SK-N-SH treated with all-trans-retinoic acid at 6 μM for 48 hours (cell line): ENCODE measurements at regions not wholly inside any gene's neighbourhood (a gene's known extent, or its start where the extent isn't known, plus 50 kb on each side); places are given as distances from the start of the nearest gene placed in this dataset.

Experiments used
- CSDC2 ChIP-seq: fragments of 250-450 bp; sonication (Bioruptor Pico); IDR thresholded peaks from 2 replicates; pipeline ENCODE4 v1.5.0; 2020; ENCODE audit warnings: mild to moderate bottlenecking, moderate library complexity
- ZC3H10 ChIP-seq: fragments of 250-450 bp; sonication (Bioruptor Pico); IDR thresholded peaks from 2 replicates; pipeline ENCODE4 v1.5.1; 2021; ENCODE audit warnings: mild to moderate bottlenecking, moderate library complexity
- TF ChIP-seq, protein P1 (sequence below): fragments of 250-450 bp; sonication (Bioruptor Pico); IDR thresholded peaks from 2 replicates; pipeline ENCODE4 v1.5.0; 2020; ENCODE audit warnings: mild to moderate bottlenecking, moderate library complexity
- TF ChIP-seq, protein P2 (sequence below): fragments of 250-450 bp; sonication (Bioruptor Pico); IDR thresholded peaks from 2 replicates; pipeline ENCODE4 v1.8.0; 2020; ENCODE audit warnings: mild to moderate bottlenecking, moderate library complexity, borderline replicate concordance
- TF ChIP-seq, protein P3 (sequence below): fragments of 250-450 bp; sonication (Bioruptor Pico); IDR thresholded peaks from 2 replicates; pipeline ENCODE4 v1.5.1; 2021; ENCODE audit warnings: mild to moderate bottlenecking, moderate library complexity

DNA sequence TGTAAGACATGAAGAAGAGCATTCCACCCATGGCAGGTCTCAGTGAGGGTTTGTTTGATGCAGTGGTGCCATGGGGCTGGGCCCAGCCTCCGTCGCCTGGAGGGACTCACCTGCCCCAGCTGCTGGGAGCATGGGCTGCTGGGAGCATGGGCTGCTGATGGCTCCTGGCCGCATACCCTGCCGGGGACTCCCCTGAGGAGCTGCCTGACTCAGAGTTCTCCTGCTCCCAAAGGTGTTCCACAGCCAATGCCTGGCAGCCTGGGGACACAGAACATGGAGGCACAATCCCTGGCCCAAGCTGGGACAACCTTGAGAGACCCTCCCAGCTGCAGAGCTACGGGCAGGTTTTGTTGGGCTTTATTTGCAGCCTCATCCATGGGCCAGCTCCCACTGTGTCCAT lies 108.4 kb downstream of the COPS8 start:
- TF ChIP-seq CSDC2 (CRISPR knock-in tag): no peak
- TF ChIP-seq, protein P1, sequence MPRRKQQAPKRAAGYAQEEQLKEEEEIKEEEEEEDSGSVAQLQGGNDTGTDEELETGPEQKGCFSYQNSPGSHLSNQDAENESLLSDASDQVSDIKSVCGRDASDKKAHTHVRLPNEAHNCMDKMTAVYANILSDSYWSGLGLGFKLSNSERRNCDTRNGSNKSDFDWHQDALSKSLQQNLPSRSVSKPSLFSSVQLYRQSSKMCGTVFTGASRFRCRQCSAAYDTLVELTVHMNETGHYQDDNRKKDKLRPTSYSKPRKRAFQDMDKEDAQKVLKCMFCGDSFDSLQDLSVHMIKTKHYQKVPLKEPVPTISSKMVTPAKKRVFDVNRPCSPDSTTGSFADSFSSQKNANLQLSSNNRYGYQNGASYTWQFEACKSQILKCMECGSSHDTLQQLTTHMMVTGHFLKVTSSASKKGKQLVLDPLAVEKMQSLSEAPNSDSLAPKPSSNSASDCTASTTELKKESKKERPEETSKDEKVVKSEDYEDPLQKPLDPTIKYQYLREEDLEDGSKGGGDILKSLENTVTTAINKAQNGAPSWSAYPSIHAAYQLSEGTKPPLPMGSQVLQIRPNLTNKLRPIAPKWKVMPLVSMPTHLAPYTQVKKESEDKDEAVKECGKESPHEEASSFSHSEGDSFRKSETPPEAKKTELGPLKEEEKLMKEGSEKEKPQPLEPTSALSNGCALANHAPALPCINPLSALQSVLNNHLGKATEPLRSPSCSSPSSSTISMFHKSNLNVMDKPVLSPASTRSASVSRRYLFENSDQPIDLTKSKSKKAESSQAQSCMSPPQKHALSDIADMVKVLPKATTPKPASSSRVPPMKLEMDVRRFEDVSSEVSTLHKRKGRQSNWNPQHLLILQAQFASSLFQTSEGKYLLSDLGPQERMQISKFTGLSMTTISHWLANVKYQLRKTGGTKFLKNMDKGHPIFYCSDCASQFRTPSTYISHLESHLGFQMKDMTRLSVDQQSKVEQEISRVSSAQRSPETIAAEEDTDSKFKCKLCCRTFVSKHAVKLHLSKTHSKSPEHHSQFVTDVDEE: no peak
- TF ChIP-seq ZC3H10 (CRISPR knock-in tag): no peak
- TF ChIP-seq, protein P2, sequence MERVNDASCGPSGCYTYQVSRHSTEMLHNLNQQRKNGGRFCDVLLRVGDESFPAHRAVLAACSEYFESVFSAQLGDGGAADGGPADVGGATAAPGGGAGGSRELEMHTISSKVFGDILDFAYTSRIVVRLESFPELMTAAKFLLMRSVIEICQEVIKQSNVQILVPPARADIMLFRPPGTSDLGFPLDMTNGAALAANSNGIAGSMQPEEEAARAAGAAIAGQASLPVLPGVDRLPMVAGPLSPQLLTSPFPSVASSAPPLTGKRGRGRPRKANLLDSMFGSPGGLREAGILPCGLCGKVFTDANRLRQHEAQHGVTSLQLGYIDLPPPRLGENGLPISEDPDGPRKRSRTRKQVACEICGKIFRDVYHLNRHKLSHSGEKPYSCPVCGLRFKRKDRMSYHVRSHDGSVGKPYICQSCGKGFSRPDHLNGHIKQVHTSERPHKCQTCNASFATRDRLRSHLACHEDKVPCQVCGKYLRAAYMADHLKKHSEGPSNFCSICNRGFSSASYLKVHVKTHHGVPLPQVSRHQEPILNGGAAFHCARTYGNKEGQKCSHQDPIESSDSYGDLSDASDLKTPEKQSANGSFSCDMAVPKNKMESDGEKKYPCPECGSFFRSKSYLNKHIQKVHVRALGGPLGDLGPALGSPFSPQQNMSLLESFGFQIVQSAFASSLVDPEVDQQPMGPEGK: no peak
- TF ChIP-seq, protein P3, sequence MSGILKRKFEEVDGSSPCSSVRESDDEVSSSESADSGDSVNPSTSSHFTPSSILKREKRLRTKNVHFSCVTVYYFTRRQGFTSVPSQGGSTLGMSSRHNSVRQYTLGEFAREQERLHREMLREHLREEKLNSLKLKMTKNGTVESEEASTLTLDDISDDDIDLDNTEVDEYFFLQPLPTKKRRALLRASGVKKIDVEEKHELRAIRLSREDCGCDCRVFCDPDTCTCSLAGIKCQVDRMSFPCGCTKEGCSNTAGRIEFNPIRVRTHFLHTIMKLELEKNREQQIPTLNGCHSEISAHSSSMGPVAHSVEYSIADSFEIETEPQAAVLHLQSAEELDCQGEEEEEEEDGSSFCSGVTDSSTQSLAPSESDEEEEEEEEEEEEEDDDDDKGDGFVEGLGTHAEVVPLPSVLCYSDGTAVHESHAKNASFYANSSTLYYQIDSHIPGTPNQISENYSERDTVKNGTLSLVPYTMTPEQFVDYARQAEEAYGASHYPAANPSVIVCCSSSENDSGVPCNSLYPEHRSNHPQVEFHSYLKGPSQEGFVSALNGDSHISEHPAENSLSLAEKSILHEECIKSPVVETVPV: no peak
